Renal cortex interstitium (tissue), 11 donors: ENCODE measurements at regions not wholly inside any gene's neighbourhood (a gene's known extent, or its start where the extent isn't known, plus 50 kb on each side); places are given as distances from the start of the nearest gene placed in this dataset.

ENCODE experiments used
- DNase-seq, 11 donors: peaks; one replicate each; pipeline ENCODE4 v3.0.0-alpha.2; 2013; ENCODE audit warnings: low read depth in 9 of 11, low spot score in 4 of 11; ENCODE audit errors: extremely low read depth in 1 of 11

DNA sequence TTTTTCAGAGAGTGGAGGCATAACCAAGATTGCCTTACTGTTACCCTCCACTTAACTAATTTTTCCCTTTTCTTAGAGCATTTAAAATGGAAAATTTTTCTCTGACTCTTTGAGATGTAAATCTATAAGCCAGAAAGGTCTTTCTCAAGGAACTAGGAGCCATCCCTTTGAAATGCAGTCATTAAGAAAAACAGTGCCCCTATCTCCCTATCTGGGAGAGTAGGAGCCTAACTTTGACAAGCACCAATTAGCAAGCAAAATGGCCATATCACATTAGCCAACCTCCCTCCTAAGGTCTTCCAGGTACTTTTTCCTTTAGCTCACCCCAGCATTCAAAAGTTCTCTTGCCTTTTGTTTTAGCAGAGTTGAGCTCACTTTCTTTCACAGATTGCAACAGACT lies 570.5 kb downstream of the EPHA7 start:
- no peak for DNase-seq

DNA sequence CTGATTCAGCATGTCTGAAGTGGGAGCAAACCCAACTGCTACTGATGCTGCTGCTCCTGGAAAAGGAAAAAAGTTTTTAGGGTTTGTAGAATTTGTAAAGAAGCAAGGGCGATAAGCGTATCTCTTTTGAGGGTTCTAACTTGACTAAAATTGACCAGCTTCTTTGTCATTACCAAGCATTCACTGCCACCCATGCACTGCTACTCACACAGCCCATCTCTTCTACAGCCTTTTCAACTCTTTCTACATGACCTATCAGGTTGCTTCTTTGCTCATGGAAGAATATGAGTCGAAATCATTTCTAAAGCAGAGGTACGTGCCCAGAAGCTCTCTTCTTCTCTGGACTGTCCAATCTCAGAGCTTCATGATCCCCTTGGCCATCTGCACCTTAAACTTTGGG lies 570.9 kb downstream of the EPHA7 start:
- DNase-seq, result no peak

DNA sequence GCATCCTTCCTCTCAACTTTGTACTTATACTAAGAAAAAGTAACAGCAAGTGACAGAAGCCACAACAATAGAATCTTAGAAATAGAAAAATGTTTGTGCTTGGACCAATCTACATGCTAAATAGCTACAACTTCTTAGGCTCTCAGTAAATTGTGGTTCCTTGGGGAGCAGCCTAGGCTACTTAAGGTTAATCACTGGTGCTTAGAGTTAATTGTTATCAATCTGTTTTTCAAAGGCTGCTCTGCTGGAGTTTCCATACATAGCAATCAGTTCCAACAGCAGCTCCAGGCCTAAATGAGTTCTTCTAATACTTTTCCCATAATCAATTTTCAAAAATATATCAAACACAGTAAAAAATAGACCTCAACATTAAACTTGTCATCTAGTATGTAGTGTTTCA lies 571.4 kb downstream of the EPHA7 start:
- no peak for DNase-seq

GRCh38 chr6:92840246-92840930 lies 579.0 kb downstream of the EPHA7 start:
- DNase-seq, result no peak

DNA sequence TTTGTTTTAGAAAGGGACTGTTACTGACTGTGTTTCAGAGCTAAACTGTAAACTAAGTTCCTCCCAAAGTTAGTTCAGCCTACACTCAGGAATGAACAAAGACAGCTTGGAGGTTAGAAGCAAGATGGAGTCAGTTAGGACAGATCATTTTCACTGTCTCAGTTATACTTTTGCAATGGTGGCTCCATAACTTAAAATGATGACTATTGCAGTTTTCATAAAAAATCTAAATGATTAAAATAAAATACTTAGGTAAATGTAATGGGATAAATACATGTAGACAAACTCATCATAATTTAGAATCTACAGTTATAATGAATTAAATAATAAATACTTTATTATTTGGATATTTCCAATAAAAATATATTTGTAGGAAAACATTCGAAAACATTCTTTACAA lies 590.6 kb downstream of the EPHA7 start:
- DNase-seq, result no peak

DNA sequence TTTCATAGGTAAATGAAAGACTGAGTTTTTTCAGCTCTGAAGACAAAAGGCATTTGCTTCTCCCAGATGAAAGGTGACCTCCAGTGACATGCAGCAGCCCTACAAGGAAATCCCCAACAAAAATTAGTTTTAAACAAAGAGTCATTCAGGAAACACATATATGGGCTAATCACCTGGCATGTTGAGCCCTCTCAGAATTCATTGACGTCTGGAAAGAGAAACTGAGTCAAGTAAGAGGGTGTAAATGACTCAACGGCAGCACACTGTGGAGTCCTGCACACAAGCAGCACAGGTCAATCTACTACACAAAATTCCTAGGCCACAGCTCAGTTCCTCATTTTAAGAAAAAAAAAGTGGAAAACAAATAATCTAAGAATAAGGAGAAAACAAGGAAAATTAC lies 592.3 kb downstream of the EPHA7 start:
- DNase-seq, result no peak

DNA sequence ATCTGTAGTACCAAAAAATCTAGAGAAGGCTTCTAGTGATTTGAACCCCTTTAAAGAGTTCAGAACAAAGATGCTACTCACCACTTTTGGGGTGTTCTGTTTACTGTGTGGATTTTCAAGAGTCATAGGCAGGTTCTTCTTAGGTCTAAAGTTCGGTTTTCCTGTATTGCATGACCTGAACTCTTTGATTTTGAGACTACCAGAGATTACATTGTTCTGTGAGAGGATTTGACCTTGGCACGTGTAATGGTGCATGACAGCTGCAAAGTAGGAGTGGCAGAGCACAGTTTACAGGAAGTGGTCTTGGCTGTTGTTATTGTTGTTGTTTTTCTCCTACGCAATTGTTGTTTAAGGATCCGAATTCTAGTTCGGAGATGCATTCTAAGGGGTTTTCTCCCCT lies 592.7 kb downstream of the EPHA7 start:
- DNase-seq, result no peak

DNA sequence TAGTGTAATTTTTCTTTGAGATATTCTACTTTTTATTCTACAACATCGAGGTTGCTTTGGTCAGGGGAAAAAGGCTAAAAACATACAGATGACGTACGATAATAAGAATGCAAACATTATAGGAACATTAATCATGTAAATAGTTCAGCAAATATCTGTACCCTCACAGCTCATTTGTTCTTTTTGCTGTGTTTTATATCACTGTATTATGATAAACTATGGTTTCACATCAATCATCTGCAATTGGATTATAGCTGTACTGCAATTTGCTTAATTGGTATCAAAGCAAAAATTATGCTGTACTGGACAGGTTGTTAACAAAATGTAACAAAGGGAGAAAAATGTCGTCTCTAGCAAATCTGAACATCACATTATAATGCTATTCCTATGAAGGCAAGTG lies 597.1 kb downstream of the EPHA7 start:
- DNase-seq, result no peak

DNA sequence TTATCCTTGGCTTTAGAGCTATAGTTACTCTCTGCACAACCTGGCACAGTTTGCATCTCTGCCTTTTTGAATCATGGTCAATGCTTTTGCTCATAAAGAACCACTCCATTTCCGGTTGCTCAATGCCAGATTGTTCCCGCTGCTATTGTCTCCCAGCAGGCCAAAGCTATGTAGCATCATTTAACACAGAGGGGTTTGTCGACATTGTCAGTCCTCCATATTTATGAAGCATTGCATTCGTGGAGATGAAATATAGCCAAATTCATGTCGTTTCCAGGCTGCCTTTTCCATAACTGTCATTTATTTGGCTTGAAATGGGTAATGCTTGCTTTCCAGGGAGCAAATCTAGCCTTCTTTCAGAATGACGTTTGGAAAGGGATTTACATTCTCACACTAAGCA lies 598.8 kb downstream of the EPHA7 start:
- DNase-seq, result no peak

GRCh38 chr6:92810913-92811312 lies 608.4 kb downstream of the EPHA7 start:
- DNase-seq, result peak; percentile 13 to 46 (median 23)

DNA sequence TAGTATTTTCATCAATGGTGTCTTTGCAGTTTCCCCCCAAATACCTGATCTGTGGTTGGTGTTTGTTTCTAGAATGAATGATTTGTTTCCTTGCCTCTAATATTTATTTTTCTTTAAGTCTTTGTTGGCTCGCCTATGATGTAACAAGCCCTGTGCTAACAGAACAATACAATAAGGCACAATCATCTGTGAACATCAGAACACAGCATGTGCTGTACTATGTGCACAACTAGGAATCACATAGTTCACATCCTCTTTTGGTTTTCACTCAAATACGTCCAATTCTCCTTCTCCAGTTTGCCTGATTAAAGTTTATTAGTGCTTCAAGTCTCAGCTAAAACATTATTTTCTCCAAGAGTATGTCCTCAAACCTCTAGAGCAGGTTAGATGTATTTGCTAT lies 613.1 kb downstream of the EPHA7 start:
- no peak for DNase-seq

DNA sequence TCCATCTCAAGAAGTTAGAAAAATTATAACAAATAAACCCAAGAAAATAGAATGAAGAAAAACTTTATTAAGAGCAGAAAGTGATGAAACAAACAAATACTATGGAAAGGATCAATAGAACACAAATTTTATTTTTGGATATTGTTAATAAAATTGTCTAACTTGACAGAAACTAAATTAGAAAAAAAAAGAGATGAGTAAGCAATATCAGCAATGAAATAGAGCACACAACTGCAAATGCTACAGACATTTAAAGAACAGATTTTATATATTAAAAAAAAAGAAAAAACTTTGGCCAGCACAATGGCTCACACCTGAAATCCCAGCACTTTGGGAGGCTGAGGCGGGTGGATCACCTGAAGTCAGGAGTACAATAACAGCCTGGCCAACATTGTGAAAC lies 628.0 kb downstream of the EPHA7 start:
- DNase-seq, result no peak

DNA sequence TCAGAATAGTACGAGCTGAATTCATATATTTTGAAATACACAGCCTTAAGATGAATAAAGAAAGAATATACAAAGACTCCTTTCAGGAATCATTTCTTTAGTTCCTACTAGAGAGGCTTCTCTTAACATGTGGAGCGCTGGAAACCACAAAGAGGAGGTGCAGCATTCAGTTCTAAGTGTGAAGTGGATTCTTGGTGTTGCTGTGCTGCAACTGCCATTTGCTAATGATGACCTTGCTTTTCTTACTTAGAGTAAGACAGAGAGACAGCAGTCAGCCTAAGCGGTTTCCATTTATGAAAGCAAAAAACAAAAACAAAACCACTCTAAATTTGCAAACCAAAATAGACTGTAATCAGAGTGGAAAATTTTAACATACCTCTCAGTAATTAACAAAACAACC lies 629.0 kb downstream of the EPHA7 start:
- DNase-seq, result no peak

GRCh38 chr6:92784235-92784634 lies 635.1 kb downstream of the EPHA7 start:
- no peak for DNase-seq

GRCh38 chr6:92779746-92780145 lies 639.6 kb downstream of the EPHA7 start:
- peak in 6 of 11 donors; percentile 31 to 41 (median 38) for DNase-seq

GRCh38 chr6:92777146-92777740 lies 642.1 kb downstream of the EPHA7 start:
- peak in 4 of 11 donors; percentile 27 to 38 (median 32) for DNase-seq

DNA sequence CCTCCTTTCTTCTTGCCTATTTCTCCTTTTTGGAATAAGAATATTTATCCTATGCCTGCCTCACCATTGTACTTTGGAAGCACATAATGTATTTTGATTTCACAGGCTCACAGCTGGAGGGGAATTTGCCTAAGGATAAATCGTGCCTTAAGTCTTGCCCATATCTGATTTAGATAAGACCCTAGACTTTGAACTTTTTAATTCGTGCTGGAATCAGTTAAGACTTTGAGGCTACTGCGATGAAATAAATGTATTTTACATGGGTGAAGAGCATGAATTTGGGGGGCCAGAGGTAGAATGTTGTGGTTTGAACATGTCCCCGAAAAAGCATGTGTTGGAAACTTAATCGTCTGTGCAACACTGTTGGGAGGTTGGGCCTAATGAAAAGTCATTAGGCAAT lies 648.8 kb downstream of the EPHA7 start:
- no peak for DNase-seq

DNA sequence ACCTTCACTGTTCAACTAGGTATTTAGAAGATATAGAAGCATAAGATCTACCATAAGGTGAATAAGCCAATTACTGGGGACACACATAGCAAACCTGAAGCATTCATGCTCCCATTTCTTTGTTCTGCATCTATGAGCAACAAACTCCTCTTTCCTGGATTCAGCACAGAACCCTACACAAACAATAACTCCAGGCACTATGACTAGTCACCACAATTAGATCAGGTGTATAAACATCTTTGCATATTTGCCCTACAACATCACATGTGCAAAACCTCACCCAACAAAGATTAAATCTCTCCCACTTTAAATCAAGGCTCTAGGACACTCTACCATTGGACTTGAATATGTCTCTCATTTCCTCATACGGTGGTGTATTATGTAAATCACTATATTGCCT lies 652.3 kb downstream of the EPHA7 start:
- DNase-seq, result no peak

DNA sequence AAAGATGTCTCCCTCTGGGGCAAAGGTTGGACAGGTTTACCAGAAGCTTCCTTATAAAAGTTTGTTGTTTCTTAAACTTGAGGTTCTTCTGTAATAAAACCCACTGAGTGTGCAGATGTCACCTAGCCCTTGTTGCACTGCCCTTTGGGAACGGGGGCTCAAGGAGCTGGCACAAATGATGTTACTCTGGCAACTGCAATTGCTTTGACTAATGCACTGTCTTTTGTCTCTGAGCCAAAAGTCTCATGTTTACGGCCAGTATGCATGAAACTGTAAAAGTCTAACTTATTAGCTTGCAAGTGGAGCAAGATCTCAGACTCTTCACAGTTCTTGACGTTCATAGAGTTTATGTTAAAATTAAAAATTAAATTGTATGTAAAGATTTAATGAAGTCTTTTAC lies 655.7 kb downstream of the EPHA7 start:
- no peak for DNase-seq

GRCh38 chr6:92763274-92763584 lies 656.1 kb downstream of the EPHA7 start:
- DNase-seq, result no peak
